ENCODE measurements at regions not wholly inside any gene's neighbourhood (a gene's known extent, or its start where the extent isn't known, plus 50 kb on each side); places are given as distances from the start of the nearest gene placed in this dataset.

GRCh38 chr11:13896981-13897353 is 65.6 kb upstream of the SPON1 start:
- Histone ChIP-seq H3K4me1 (no peaks in the 10 kb centered on the region), H3K27ac (no peak overlapping the region), H3K9me3 (no peaks in the 10 kb centered on the region), H3K36me3 (no peaks in the 10 kb centered on the region), H3K4me3 (no peak overlapping the region), H3K27me3 (no peaks in the 10 kb centered on the region)
- no peak for DNase-seq (ENCODE audit: low spot score in 2 of 2)
- intact Hi-C loops (cut with DNase I; ENCODE audit: low total_unique reads) = no loop called here
- TF ChIP-seq POLR2AphosphoS5 (IDR thresholded peaks at IDR 0.05) (no peak), CTCF (IDR thresholded peaks at IDR 0.05) (no peak), POLR2A (IDR thresholded peaks at IDR 0.05) (no peak)

- Histone ChIP-seq H3K36me3 (no peaks in the 10 kb centered on the region), H3K4me1 (no peaks in the 10 kb centered on the region), H3K27ac (no peak overlapping the region), H3K9me3 (no peaks in the 10 kb centered on the region), H3K4me3 (no peak overlapping the region), H3K27me3 (no peaks in the 10 kb centered on the region)
- intact Hi-C loops (cut with DNase I; ENCODE audit: low total_unique reads) = no loop called here
- DNase-seq (ENCODE audit: low spot score in 2 of 2) = no peak
- no peak for TF ChIP-seq POLR2A (IDR thresholded peaks at IDR 0.05)
- no peak for TF ChIP-seq POLR2AphosphoS5 (IDR thresholded peaks at IDR 0.05)
- TF ChIP-seq CTCF (IDR thresholded peaks at IDR 0.05) = no peak
Observed at GRCh38 chr11:13897646-13898276, 64.8 kb upstream of the SPON1 start.

GRCh38 chr11:13899603-13900002 is 62.9 kb upstream of the SPON1 start:
- Histone ChIP-seq H3K4me1 (no peaks in the 10 kb centered on the region), H3K4me3 (no peak overlapping the region), H3K36me3 (no peaks in the 10 kb centered on the region), H3K9me3 (no peaks in the 10 kb centered on the region), H3K27ac (no peak overlapping the region), H3K27me3 (no peaks in the 10 kb centered on the region)
- TF ChIP-seq CTCF (IDR thresholded peaks at IDR 0.05) (no peak), POLR2A (IDR thresholded peaks at IDR 0.05) (no peak), POLR2AphosphoS5 (IDR thresholded peaks at IDR 0.05) (no peak)
- intact Hi-C loops (cut with DNase I; ENCODE audit: low total_unique reads) = no loop called here
- DNase-seq (ENCODE audit: low spot score in 2 of 2) = no peak

- Histone ChIP-seq H3K36me3 (no peaks in the 10 kb centered on the region), H3K4me1 (no peaks in the 10 kb centered on the region), H3K27ac (no peak overlapping the region), H3K27me3 (no peaks in the 10 kb centered on the region), H3K4me3 (no peak overlapping the region), H3K9me3 (no peaks in the 10 kb centered on the region)
- no peak for DNase-seq (ENCODE audit: low spot score in 2 of 2)
- intact Hi-C loops (cut with DNase I; ENCODE audit: low total_unique reads) = no loop called here
- TF ChIP-seq POLR2AphosphoS5 (IDR thresholded peaks at IDR 0.05) (no peak), POLR2A (IDR thresholded peaks at IDR 0.05) (no peak)
Observed at GRCh38 chr11:13902523-13902922, 60.0 kb upstream of the SPON1 start.

- Histone ChIP-seq H3K9me3 (no peaks in the 10 kb centered on the region), H3K4me1 (no peaks in the 10 kb centered on the region)
- DNase-seq (ENCODE audit: low spot score in 2 of 2) = no peak
Observed at GRCh38 chr11:13905137-13905781, 57.3 kb upstream of the SPON1 start.

More at GRCh38 chr11:13905137-13905781, 57.3 kb upstream of the SPON1 start:
- no peaks in the 10 kb centered on the region for H3K27me3 ChIP-seq
- TF ChIP-seq POLR2A (IDR thresholded peaks at IDR 0.05) (no peak), CTCF (IDR thresholded peaks at IDR 0.05) (no peak), POLR2AphosphoS5 (IDR thresholded peaks at IDR 0.05) (no peak)
- no peaks in the 10 kb centered on the region for H3K36me3 ChIP-seq
- intact Hi-C loops (cut with DNase I; ENCODE audit: low total_unique reads) = no loop called here
- H3K4me3 ChIP-seq = no peak overlapping the region
- no peak overlapping the region for H3K27ac ChIP-seq
